GM18520 (cell line): ENCODE measurements at regions not wholly inside any gene's neighbourhood (a gene's known extent, or its start where the extent isn't known, plus 50 kb on each side); places are given as distances from the start of the nearest gene placed in this dataset.

Experiments
- ATAC-seq: cut with Tn5 transposase; IDR thresholded peaks from one replicate; pipeline ENCODE4 v1.9.1; 2021; ENCODE audit not compliant: unreplicated experiment

DNA sequence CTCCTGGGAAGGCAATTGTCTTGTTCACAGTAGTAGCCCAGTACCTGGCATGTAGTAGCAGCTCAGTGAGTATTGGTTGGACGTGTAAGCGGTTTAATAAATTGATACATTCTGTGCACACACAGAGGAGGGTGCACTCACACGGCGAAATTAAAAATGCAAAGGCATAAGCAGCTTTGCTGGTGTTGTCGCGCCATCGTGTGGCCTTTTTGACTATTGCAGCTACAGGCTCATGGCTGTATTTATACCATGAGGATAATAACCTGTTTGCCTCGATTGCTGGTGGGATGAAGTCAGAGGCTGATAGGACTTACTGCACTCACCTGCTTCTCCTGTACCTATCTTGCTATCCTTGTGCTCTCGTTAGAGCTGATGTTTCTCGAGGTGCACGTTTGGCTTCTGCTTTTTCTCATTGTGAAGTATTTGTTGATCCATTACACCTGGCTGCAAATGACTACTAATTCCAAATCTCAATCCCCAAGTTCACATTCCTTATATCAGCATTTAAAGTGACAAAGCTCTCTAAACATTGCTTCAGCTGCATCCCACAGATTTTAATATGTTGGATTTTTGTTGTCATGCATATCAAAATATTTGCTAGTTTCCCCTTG lies 61.5 kb downstream of the TBXT start:
- peak; percentile 41 for ATAC-seq

GRCh38 chr6:166105341-166106075 lies 62.1 kb downstream of the TBXT start:
- ATAC-seq = no peak

DNA sequence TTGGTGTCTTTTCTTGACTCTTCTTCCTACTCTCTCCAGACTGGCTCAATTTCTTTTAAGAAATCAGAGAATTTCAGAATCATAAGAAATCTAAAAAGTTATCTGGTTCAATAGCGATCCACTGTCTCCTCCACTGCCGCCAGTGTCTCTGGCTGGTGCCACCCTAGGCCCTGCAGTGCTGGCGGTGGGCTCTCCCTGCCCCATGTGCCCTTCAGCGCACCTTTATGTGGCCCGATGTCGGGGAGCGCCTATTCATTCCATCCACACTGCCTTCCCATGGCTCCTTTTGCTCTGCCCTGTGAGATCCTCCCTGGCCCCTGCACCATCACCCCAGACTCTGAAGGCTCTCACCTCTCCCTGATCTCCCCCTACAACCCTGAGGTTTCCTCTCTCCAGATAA lies 62.8 kb downstream of the TBXT start:
- no peak for ATAC-seq

- ATAC-seq = no peak
Observed at GRCh38 chr6:166104107-166104506, 63.5 kb downstream of the TBXT start.

DNA sequence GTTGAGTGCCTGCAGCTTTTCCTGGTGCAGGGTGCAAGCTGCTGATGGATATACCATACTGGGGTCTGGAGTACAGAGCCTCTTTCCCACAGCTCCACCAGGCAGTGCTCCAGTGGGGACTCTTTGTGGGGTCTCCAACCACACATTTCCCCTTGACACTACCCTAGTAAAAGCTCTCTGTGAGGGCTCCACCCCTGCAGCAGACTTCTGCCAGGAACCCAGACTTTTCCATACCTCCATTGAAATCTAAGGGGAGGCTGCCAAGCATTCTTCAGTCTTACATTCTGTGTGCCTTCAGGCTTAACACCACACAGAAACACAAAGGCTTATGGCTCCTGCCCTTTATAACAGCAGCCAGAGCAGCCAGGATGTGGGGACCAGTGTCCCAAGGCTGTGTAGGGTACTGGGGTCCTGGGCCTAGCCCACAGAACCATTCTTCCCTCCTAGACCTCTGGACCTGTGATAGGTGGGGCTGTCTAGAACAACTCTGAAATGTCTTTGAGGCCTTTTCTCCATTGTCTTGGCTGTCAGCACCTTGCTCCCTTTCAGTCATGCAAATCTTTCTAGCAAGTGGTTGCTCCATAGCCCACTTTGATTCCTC lies 65.7 kb downstream of the TBXT start:
- no peak for ATAC-seq

- peak; percentile 71 for ATAC-seq
Observed at GRCh38 chr6:166097914-166098522, 69.6 kb downstream of the TBXT start.

DNA sequence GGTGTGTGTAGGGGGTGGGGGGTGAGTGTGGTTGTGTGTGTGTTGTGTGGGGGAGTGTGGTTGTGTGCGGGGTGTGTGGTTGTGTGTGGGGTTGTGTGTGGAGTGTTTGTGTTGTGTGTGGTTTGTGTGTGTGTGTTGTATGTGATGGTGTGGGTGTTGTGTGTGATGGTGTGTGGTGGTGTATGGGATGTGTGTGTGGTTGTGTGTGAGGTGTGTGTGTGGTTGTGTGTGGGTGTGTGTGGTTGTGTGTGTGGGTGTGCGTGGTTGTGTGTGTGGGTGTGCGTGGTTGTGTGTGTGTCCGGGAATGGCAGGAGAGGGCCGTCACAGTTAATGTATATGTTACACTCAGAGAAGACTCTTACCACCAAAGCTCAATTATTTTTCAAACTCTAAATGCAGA lies 79.8 kb downstream of the TBXT start:
- no peak for ATAC-seq

- ATAC-seq = no peak
Observed at GRCh38 chr6:166087246-166087645, 80.4 kb downstream of the TBXT start.

DNA sequence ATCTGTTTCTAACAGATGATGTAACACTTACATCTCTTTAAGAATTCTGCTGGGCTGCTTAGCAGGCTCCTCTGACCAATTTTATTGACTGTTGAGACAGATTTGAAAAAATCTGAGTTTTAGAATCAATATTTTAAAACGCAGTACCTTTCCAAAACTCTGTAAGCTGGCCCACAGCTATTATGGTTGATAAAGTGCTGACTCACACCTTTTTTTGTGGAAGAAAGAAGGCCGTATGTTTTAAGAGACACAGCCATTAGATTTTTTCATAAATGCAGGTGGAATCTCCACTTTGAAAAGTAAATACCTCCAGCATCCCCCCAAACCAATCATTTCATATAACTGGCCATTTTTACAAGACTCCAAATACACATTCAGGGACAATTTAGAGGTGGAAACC lies 82.2 kb downstream of the TBXT start:
- no peak for ATAC-seq

- ATAC-seq = no peak
Observed at GRCh38 chr6:166084951-166085350, 82.7 kb downstream of the TBXT start.

- no peak for ATAC-seq
Observed at GRCh38 chr6:166079841-166080240, 87.8 kb downstream of the TBXT start.

- no peak for ATAC-seq
Observed at GRCh38 chr6:166078294-166078693, 89.4 kb downstream of the TBXT start.

DNA sequence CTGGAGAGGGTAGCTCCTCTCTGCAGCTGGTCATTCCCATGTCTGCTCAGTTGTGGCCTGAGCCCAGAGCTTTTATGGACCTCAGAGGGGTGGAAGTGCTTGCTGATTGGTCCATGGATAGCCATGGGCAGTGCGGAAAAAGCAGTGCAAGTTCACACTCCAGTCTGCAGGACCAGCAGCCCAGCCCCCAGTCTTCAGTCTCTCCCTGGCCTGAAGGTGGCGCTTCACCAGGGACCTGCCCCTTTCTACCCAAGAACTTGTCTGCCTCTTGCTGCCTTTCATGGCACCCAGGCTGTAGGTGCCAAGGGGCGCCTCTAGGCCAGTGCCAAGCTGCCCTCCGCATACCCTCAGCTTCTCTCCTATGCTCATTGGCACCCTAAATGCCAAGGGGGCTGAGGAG lies 91.0 kb downstream of the TBXT start:
- ATAC-seq = no peak

- ATAC-seq = no peak
Observed at GRCh38 chr6:166075925-166076324, 91.7 kb downstream of the TBXT start.

DNA sequence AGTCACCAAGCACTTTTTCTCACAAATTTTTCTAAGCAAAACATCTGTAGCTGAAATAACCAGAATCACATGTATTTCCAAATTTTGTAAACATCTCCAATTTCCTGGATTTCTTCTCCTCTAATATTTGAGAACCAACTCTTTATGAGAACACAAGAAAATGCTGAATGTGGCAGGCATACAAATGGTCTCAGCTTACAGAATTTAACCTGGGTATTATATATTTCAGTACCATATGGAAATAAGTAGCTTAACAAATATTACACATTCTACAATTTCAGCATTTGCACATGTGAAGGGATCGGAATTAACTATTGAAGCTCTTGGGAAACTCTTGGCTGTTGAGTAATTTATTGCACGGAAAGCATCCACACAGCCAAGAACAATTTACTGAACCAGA lies 92.5 kb downstream of the TBXT start:
- no peak for ATAC-seq

DNA sequence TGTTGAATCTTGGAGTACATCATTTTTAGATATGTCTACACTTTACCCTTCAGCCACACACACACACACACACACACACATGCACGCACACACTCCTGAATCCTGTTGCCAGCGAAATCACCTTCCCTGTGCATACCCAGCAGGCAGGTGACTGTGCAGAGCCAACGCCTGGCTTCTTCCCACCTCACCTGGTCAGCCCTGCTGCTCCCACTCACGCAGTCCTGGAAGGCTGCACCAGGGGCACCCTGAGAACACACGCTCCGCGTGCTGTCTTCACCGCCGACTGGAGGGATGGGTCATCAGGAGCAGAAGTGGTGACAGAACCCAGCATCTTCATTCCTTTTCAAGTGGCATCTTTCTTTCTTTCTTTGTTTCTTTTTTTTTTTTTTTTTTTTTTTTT lies 94.6 kb downstream of the TBXT start:
- no peak for ATAC-seq

DNA sequence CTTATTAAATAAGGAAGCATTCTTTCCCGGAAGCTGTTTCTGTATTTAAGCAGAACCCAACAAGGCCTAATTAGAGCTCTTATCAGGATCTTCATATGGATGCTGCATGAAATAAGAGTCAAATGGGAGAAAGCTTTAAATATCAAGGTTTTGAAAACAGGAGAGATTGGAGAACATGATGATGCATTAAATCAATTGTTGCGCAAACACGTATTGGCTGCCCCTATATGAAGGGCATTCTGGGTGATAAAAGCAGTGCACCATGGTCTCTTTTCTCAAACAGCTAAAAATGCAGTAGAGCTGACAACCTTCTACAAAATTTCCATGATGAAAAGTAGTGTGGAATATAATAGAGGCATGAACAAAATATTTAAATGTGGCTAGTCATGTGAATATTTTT lies 98.9 kb downstream of the TBXT start:
- no peak for ATAC-seq

DNA sequence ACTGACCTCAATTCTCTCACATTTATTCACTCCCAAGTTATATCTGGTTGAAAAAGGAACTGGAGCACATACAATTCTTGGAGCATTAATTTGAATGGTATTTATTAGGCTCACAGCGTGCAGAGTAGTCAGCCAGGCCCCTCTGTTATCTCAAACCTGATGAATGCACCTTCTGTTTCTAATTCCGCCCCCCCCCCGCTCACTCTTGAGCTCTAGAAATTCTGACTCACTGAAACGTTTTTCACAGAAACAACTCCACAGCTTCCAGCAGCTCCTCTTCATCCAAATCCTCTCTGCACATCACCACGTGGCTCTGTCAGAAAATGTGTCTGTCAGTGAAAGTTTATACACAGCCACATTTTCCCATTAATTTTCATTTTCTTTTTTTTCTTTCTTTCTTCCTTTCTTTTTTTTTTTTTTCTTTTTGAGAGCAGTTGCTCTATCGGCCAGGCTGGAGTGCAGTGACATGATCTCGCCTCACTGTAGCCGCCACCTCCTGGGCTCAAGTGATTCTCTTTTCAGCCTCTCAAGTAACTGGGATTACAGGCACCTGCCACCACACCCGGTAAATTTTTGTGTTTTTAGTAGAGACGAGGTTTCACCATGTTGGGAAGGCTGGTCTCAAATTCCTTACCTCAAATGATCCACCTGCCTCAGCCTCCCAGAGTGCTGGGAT lies 109.4 kb downstream of the TBXT start:
- ATAC-seq = no peak

GRCh38 chr6:166057431-166057830 lies 110.2 kb downstream of the TBXT start:
- ATAC-seq = no peak

- ATAC-seq = no peak
Observed at GRCh38 chr6:166056637-166057036, 111.0 kb downstream of the TBXT start.

DNA sequence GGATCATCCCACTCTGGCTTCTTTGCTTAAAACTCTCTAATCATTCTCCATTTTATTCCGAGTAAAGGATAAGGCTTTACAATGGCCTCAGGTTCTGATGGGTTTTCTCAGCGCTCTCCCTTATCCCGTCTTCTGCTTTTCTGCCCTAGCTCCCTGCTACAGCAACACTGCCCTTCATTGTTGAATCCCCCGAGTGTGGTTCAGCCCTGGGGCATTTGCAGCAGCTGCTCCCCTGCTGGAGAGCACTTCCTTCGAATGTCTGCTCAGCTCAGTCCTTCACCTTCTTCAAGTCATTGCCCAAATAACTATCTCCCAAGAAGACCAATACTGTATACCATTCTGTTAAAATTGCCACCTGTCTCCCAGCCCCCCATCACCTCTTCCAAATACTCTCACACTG lies 111.8 kb downstream of the TBXT start:
- ATAC-seq = no peak

DNA sequence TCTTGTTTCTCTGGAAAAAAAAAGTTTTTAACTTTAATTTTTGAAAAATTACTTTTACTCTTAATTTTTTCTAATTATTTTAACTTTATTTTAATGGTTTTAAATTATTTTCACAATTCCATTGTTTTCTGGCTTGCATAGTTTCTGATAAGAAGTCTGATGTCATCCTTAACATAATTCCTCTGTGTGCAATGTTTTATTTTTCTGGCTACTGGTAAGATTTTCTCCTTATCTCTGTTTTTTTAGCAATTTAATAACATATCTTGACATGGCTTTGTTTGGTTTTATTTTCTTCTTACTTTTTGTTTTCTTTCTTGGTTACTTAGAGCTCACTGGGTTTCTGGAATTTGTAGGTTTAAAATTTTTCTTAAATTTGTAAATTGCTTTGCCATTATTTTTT lies 114.8 kb downstream of the TBXT start:
- no peak for ATAC-seq
